GM18909 (cell line): ENCODE measurements at regions not wholly inside any gene's neighbourhood (a gene's known extent, or its start where the extent isn't known, plus 50 kb on each side); places are given as distances from the start of the nearest gene placed in this dataset.

Source experiments
- ATAC-seq: cut with Tn5 transposase; IDR thresholded peaks from one replicate; pipeline ENCODE4 v1.9.1; 2021; ENCODE audit warnings: mild to moderate bottlenecking; ENCODE audit not compliant: unreplicated experiment, poor library complexity

- ATAC-seq = no peak
Observed at GRCh38 chr21:26747216-26747615, 98.0 kb downstream of the ADAMTS1 start.

GRCh38 chr21:26743524-26743923 lies 101.7 kb downstream of the ADAMTS1 start:
- no peak for ATAC-seq

GRCh38 chr21:26739189-26739588 lies 106.0 kb downstream of the ADAMTS1 start:
- ATAC-seq = no peak

- ATAC-seq = no peak
Observed at GRCh38 chr21:26736449-26736848, 108.8 kb downstream of the ADAMTS1 start.

GRCh38 chr21:26732432-26733221 lies 112.6 kb downstream of the ADAMTS1 start:
- no peak for ATAC-seq

GRCh38 chr21:26719750-26720149 lies 125.5 kb downstream of the ADAMTS1 start:
- ATAC-seq = no peak

- ATAC-seq = no peak
Observed at GRCh38 chr21:26717146-26717739, 128.0 kb downstream of the ADAMTS1 start.

- peak; percentile 59 for ATAC-seq
Observed at GRCh38 chr21:26715878-26716506, 129.2 kb downstream of the ADAMTS1 start.

- ATAC-seq = no peak
Observed at GRCh38 chr21:26715116-26715515, 130.1 kb downstream of the ADAMTS1 start.

- no peak for ATAC-seq
Observed at GRCh38 chr21:26710155-26710554, 135.1 kb downstream of the ADAMTS1 start.

GRCh38 chr21:26709090-26709489 lies 136.0 kb upstream of the CYYR1 start:
- ATAC-seq = no peak

- no peak for ATAC-seq
Observed at GRCh38 chr21:26708223-26708800, 135.2 kb upstream of the CYYR1 start.

GRCh38 chr21:26707246-26707645 lies 134.2 kb upstream of the CYYR1 start:
- ATAC-seq = no peak

GRCh38 chr21:26698416-26698815 lies 125.3 kb upstream of the CYYR1 start:
- no peak for ATAC-seq

- ATAC-seq = no peak
Observed at GRCh38 chr21:26691416-26691815, 118.3 kb upstream of the CYYR1 start.

GRCh38 chr21:26686705-26687104 lies 113.6 kb upstream of the CYYR1 start:
- no peak for ATAC-seq

GRCh38 chr21:26686278-26686677 lies 113.2 kb upstream of the CYYR1 start:
- no peak for ATAC-seq

- no peak for ATAC-seq
Observed at GRCh38 chr21:26684889-26685288, 111.8 kb upstream of the CYYR1 start.

- ATAC-seq = no peak
Observed at GRCh38 chr21:26683996-26684395, 110.9 kb upstream of the CYYR1 start.

GRCh38 chr21:26679284-26679683 lies 106.2 kb upstream of the CYYR1 start:
- ATAC-seq = no peak

- ATAC-seq = no peak
Observed at GRCh38 chr21:26674323-26674722, 101.2 kb upstream of the CYYR1 start.
